ENCODE measurements at regions not wholly inside any gene's neighbourhood (a gene's known extent, or its start where the extent isn't known, plus 50 kb on each side); places are given as distances from the start of the nearest gene placed in this dataset.
"Not testable (repeated sequence)": the region's sequence is repeated elsewhere in the genome, so short reads cannot be mapped to it uniquely, and the experiment has no call there.

DNA sequence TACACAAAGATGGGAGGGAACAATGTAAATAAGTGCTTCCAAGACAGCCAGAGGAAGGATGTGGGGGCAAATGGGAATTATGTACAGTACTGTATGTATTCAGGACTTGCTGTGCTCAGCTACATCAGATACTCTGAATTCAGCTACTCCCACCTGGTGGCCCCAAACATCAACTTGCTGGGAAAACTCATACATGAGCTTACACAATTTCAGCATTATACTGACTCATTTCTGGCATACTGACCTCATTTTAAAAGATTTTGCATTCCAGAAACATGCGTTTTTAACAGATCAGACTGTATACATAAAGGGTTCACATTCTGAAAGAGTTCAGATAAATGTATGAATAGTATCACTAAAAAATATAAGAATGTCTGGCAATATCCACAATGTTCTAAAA lies 59.7 kb downstream of the GPX5 start:
- DNase-seq = no peak

DNA sequence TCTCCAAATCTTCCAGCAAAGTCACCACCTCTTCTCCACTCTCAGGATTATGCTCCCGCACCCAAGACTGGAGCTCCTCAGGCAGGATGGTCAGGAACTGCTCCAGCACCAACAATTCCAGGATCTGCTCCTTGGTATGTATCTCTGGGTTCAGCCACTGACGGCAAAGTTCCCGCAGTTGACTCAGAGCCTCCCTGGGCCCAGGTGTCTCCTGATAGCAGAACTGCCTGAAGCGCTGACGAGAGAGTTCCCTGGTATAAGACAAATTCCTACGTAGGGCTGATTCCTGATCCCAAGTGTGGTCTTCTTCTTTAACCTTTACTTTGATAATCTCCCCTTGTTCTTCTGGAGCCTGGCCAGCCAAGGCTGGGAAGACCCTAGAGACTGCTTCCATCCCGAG lies 60.6 kb downstream of the GPX5 start:
- no peak for DNase-seq

GRCh38 chr6:28586962-28587745 lies 61.5 kb downstream of the GPX5 start:
- peak; percentile 86 for DNase-seq

DNA sequence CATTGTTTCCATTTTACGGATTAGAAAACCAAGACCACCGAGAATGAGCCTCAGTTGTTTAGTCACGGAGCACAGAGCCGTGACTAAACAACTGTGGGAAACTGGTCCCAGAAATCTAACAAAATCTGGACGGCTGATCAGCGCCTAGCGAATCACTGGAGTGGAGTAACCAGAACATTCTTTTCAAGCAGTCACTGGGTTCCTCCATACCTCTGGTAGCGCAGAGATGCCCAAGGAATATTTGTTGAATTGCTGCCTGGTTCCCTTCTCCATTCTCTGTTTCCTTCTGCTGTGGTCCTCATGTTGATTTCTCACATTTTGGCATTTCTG lies 62.0 kb downstream of the GPX5 start:
- DNase-seq = no peak

DNA sequence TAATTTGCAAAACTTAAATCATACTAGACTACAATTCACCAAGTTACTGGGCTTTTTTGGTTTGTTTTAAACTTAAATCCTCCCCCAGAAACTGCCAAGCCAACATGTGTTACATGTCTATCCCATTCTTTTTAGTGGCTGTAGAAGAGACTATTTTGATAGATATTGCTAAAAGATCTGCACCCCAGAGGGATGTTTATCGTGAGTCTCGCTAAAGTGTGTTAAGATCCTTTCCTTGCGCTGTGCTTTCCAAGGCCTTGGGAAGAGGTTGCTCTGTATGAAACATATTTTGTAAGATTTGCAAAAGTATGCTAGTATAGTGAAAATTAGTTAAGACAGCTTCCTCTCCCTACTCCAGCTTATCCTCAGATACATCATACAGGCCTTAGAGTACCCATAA lies 63.0 kb downstream of the GPX5 start:
- DNase-seq = no peak

DNA sequence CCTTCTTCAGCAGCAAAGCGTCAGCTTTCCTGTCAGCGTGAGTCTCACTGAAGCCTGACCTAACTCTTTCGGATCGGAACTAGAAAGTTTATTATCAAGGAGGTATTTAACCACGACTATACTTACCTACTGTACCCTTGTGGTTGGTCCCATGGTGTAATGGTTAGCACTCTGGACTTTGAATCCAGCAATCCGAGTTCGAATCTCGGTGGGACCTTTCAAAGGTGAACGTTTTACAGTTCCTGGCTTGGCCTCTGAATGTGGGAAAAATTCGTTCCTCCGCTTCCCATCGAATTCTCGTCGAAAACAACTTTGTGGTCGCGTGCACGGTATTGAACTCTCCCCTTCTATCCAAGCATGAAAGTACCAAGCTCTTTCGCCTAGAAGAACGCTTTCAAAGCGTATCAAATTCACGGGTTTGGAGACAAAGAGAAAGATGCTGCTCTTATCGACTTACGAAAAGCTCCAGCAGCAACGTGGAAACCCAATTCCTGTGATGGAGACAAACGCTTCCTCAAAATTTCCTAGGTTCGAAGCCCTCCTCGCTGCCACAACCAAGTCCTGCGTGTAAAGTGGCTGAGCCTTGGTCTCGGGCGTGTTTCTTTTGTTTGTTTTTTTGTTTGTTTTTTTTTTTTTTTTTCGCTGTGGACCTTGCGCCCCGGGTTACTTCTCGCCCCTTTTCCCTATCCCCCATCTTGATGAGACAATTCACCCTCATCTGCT lies 63.7 kb downstream of the GPX5 start:
- DNase-seq = peak; percentile 85

DNA sequence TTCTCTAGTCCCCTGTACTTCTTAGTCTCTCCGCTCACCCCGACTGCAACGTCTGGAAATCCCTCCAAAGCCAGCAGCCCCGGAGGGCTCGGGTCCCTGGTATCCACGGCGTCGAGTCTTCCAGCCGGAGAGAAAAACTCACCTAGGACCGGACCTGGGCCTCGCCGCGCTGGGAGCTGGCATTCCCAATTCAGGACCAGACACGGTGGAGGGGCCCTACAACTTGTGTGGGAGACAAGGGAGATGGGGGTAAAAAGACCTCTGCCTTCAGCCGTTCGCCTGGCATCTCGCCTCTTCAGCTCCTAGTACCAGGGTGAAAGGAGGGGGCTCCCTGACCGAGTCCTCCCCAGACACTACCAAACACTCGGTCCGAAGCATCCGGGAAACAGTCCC lies 64.3 kb downstream of the GPX5 start:
- DNase-seq = peak; percentile 26

GRCh38 chr6:28597217-28597835 lies 71.6 kb downstream of the GPX5 start:
- DNase-seq = peak; percentile 21

- DNase-seq = no peak
Observed at GRCh38 chr6:28597924-28598722, 72.4 kb downstream of the GPX5 start.

DNA sequence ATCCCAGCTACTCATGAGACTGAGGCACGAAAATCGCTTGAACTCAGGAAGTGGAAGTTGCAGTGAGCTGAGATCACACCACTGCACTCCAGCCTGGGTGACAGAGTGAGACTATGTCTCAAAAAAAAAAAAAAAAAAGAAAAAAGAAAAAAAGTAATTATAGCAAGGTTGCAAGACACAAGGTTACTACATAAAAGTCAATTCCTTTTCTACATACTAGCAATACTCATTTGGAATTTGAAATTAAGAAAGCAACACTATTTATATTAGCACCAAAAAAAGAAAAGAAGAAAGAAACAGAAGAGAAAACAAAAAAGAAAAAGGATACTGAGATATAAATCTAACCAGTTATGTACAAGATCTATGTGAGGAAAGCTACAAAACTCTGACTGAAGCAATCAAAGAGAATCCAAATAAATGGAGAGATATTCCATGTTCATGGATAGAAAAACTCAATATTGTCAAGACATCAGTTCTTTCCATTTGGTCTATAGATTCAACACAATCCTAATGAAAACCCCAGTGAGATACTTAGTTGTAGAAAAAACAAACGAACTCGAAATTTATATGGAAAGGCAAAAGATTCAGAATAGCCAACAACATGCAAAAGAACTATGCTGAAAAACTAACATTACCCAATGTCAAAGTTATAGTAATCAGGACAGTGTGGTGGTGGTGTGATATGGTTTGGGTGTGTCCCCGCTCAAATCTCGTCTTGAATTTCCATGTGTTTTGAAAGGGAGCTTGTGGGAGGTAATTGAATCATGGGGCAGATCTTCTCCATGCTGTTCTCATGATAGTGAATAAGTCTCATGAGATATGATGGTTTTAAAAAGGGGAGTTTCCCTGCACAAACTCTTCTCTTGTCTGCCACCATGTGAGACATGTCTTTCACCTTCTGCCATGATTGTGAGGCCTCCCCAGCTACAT lies 73.3 kb downstream of the GPX5 start:
- no peak for DNase-seq

DNA sequence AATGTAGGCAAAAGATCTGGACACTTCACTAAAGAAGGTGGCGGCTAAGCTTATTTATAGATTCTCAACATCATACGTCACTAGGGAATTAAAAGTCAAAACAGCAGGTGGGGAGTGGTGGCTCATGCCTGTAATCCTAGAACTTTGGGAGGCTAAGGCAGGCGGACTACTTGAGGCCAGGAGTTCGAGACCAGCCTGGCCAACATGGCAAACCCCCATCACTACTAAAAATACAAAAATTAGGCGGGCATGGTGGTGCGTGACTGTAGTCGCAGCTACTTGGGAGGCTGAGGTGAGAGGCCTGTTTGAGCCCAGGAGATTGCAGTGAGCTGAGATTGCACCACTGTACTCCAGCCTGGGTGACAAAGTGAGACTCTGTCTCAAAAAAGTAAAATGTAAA lies 74.6 kb downstream of the GPX5 start:
- no peak for DNase-seq

DNA sequence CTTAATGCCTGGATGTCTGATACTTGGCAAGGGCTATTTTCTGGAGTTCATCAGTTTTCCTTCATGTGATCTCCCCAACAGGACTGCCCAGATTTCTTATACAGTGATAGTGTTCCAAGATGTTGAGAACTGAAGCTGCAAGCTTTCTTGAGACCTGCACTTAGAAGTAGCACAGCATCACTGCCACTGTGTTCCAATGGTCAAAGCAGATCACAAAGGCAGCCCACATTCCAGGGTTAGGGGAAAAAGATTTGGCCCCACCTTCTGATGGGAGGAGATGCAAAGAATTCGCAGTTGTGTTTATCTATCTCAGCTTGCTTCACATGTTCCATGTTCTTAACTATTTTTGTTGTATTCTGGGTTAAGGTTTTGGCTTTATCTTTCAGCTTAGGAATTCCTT lies 78.2 kb downstream of the GPX5 start:
- DNase-seq = no peak

DNA sequence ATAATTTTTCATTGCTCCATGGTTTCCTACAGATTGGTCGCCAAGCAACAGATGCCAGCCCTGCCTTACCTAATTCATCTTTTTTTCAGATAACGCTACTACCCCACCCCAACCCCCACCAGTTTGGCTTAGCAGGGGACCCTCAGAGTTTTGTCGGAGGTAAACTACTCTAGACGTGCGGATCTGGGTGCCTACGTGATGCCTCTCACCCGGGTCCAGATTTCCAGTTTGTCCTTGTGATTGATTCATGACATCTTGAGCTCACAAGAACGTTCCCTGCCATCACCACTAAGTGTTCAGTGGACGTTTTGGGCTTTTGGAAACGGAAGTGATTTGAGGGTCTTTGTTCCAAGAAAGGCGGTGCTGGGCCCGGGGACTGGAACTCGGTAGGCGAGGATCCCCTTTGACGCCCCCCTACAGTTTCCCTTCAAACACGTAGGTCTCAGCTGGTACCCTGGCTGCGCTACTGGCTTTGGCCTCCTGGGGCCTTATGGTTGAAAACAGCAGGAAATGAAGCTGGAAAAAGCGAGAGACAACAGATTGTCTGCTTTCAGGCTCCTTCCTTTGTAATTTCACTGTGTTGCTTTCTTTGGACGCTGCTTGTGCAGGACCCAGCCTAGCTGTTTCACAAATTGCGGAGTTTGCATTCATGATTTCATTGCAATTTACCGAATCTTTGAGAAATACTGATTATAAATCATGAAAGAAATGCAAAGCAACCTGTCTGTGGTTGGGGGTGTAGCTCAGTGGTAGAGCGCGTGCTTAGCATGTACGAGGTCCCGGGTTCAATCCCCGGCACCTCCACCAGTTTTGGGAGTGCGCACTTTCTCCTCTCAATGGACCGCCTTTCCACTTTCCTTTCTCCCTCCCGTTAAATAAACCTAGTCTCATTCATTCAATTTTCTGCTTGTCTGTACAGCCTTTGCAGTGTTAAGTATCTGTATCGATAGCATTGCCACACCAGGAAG lies 81.0 kb downstream of the GPX5 start:
- DNase-seq = peak; percentile 84

DNA sequence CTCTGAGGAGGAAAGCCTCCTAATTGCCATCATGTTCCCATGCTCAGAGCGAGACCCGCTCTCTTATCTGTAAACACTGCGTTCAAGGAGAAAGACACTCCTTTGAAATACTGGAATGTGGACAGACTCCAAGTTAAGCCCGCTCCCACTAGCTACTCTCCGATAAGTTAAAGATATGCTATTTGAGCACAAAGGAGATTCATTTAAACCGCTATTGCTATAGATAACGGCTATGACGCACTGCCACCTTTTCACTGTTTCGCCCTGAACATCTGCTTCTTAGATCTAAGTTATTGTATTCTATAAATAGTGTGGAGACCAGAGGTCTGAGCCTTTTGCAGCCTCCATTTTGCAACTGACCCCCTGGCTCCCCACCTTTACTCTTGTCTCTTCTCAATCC lies 82.3 kb downstream of the GPX5 start:
- DNase-seq = no peak

DNA sequence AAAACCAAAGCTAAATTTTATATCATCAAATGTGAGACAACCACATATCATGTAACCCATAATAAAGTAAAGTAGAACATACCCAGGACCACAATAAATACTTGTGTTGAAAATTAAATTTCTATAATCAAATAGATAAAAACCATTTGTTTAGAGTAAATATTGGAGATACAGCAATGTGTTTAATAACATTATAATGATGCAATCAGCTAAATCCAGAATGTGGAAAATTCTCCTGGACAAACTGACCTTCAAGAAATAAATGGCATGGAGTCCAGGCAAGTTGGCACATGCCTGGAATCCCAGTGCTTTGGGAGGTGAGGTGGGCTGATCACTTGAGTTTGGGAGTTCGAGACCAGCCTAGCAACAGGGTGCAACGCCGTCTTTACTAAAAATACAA lies 84.0 kb downstream of the GPX5 start:
- DNase-seq = no peak

DNA sequence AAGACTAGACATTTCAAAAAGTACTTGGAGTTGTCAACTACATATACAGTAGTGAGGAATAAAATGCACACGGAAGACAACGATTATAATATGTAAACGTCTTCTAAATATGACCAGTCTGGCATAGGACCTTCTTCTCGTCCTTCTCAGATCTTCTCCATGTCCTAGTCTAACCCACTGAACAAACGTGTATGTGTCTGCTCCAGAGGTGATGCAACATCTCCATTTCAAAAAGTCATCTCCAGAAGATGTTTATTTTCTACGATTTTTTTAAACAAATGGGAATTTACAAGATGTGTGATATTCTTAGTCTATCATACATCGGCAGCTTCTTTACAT lies 89.9 kb downstream of the GPX5 start:
- no peak for DNase-seq

GRCh38 chr6:28615955-28616747 lies 90.5 kb downstream of the GPX5 start:
- DNase-seq = no peak

- no peak for DNase-seq
Observed at GRCh38 chr6:28618898-28619555, 93.3 kb downstream of the GPX5 start.

GRCh38 chr6:28621268-28621667 lies 95.6 kb downstream of the GPX5 start:
- DNase-seq = not testable (repeated sequence)

DNA sequence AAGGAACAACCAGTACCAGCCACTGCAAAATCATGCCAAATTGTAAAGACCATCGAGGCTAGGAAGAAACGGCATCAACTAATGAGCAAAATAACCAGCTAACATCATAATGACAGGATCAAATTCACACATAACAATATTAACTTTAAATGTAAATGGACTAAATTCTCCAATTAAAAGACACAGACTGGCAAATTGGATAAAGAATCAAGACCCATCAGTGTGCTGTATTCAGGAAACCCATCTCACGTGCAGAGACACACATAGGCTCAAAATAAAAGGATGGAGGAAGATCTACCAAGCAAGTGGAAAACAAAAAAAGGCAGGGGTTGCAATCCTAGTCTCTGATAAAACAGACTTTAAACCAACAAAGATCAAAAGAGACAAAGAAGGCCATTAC lies 97.6 kb downstream of the GPX5 start:
- DNase-seq = not testable (repeated sequence)

All from right hindlimb (tissue), 1 donor.